ENCODE measurements at regions not wholly inside any gene's neighbourhood (a gene's known extent, or its start where the extent isn't known, plus 50 kb on each side); places are given as distances from the start of the nearest gene placed in this dataset.

DNA sequence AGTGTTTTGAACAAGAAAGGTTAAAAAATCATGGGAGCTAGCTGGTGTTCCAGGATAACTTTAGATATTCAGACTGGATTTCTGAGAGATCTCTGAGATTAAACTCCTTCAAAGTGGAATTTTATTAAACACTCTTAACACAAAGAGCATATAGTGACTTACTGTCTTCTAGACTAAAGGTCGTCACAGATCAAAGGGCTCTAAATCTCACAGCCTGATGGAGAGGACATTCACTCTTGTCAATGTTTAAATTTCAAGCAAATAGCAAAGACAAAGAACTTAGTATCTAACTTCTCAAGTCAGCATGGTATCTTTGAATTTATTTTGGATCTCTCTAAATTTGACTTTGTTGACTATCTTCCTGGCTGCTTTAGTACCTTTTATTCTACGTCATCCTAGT is 53.7 kb upstream of the NUDT6 start:
- POLR2A ChIA-PET (ENCODE audit: unreplicated experiment): no interaction called here
- WGBS, 2 experiments (ENCODE audit: extremely low coverage in 2 of 2, insufficient read length in 1 of 2): no CpG with 5 or more reads among the region's 2 CpGs

More for the DNA sequence above, 53.7 kb upstream of the NUDT6 start:
- no peak overlapping the region for H2AK9ac ChIP-seq (replicated peaks; ENCODE audit: low read depth, low read length, poor library complexity)
- no peak overlapping the region for H3K23ac ChIP-seq (ENCODE audit: low read depth, low read length)
- in situ Hi-C loops (cut with MboI; ENCODE audit: low sequenced_read_pairs): no loop called here
- H3K14ac ChIP-seq (replicated peaks; ENCODE audit: low read depth, low read length): no peak overlapping the region
- no peaks in the 10 kb centered on the region for H3K9me1 ChIP-seq (ENCODE audit: insufficient read depth, low read length)
- intact Hi-C loops (cut with micrococcal nuclease): no loop called here
- H3K36me3 ChIP-seq (ENCODE audit: control insufficient read depth, insufficient read depth, low read length): peaks cover 11% of the 10 kb centered on the region
- no peak overlapping the region for H3K18ac ChIP-seq (ENCODE audit: low read depth, low read length)
- no peak overlapping the region for H2BK15ac ChIP-seq (ENCODE audit: low read depth, low read length)
- CTCF ChIA-PET: no interaction called here
- no peak overlapping the region for H3K27ac ChIP-seq (ENCODE audit: insufficient read depth, low read length)
- no peak overlapping the region for H2BK5ac ChIP-seq (ENCODE audit: low read depth, low read length, poor library complexity, severe bottlenecking)
- no peak overlapping the region for H3K9ac ChIP-seq (ENCODE audit: low read depth, low read length)
- H3K4me2 ChIP-seq (ENCODE audit: low read depth, low read length): no peak overlapping the region
- no peaks in the 10 kb centered on the region for H3K27me3 ChIP-seq (ENCODE audit: control insufficient read depth, insufficient read depth, low read length)
- H2AK5ac ChIP-seq (ENCODE audit: low read depth, low read length): no peak overlapping the region
- no peaks in the 10 kb centered on the region; a peak in 1 of 4 replicates for H3K79me1 ChIP-seq (ENCODE audit: low read depth in 1 of 2, low read length in 2 of 2)
- no peak overlapping the region for H3K4ac ChIP-seq (ENCODE audit: low read depth, low read length)
- no peak overlapping the region for H4K8ac ChIP-seq (ENCODE audit: low read depth in 2 of 2, low read length in 2 of 2)
- no peak overlapping the region for H4K91ac ChIP-seq (ENCODE audit: insufficient read depth, low read depth, low read length)
- no peak for TF ChIP-seq MAFK (IDR thresholded peaks at IDR 0.05; ENCODE audit: low read depth, low read length)
- ATAC-seq (ENCODE audit: low read depth) (no peak), DNase-seq (no peak)
- H2BK20ac ChIP-seq (ENCODE audit: low read depth, low read length): no peak overlapping the region
- H3K56ac ChIP-seq (ENCODE audit: extremely low read depth, insufficient read depth, low read length): no peak overlapping the region
- dilution Hi-C loops (cut with HindIII; ENCODE audit: low sequenced_read_pairs, unreplicated experiment): no loop called here
- peaks cover 2% of the 10 kb centered on the region; the same call in 1 of the 2 replicates for H3K9me3 ChIP-seq (ENCODE audit: control insufficient read depth, insufficient read depth, low read length)
- no TSS peak for BruUV-seq (replicated peaks)
- H2AFZ ChIP-seq (replicated peaks; ENCODE audit: low read length, poor library complexity): no peak overlapping the region
- H4K20me1 ChIP-seq (ENCODE audit: insufficient read depth, low read length): no peaks in the 10 kb centered on the region
- H3K4me1 ChIP-seq (ENCODE audit: control insufficient read depth, insufficient read depth, low read length): no peaks in the 10 kb centered on the region
- H3K4me3 ChIP-seq (ENCODE audit: insufficient read depth, low read depth, low read length): no peak overlapping the region
- H4K5ac ChIP-seq (ENCODE audit: low read depth, low read length): no peak overlapping the region
- no peak overlapping the region for H2BK120ac ChIP-seq (ENCODE audit: low read depth, low read length)
